HG02588 (cell line): ENCODE measurements at regions not wholly inside any gene's neighbourhood (a gene's known extent, or its start where the extent isn't known, plus 50 kb on each side); places are given as distances from the start of the nearest gene placed in this dataset.
"Not testable (repeated sequence)": the region's sequence is repeated elsewhere in the genome, so short reads cannot be mapped to it uniquely, and the experiment has no call there.

ENCODE experiments used
- ATAC-seq: cut with Tn5 transposase; IDR thresholded peaks from one replicate; pipeline ENCODE4 v1.9.1; 2021; ENCODE audit warnings: mild to moderate bottlenecking, moderate library complexity; ENCODE audit not compliant: unreplicated experiment

DNA sequence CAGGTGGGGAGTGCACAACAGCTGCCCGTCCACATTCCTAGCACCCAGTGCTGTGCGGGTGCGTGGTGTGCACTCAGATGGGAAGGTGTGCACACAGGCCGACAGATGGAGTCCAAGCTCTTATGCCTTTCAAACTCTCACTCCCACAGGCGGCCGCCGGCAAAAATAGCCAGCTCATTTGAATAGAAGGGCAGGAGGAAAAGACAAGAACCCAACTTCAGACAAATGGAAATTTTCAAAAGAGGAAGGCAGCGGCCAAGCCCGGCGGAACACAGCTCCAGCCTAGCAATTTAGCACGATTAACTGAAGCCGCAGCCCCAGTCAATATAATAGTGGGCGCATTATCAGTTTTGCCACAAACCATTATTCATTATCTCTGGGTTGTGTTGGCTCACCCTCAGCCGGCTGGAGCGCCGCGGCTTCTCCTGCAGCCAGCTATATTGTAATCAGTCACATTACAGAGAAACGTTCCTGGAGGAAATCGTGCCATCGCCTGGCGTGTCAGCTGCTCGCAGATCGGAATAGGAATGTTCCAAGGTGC lies 103.9 kb upstream of the SEC14L1 start:
- ATAC-seq, result no peak

DNA sequence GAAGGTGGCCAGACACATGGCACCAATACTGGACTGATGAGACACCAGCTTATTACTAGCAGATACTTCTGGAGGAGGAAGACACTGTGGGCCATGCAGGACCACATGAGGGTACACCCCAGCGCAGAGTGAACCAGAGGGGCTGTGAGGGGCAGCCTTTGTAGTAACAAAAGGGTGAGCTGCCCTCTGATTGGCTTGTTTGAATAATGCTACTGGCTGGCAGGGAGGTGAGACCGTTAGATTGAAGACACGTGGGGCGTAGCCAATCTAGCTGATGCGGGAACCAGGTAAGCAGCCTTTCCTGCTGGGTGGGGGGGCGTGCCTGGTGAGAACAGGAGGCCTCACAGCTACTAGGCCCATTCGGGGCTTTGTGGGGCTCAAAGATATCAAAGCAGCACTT lies 102.8 kb upstream of the SEC14L1 start:
- no peak for ATAC-seq

DNA sequence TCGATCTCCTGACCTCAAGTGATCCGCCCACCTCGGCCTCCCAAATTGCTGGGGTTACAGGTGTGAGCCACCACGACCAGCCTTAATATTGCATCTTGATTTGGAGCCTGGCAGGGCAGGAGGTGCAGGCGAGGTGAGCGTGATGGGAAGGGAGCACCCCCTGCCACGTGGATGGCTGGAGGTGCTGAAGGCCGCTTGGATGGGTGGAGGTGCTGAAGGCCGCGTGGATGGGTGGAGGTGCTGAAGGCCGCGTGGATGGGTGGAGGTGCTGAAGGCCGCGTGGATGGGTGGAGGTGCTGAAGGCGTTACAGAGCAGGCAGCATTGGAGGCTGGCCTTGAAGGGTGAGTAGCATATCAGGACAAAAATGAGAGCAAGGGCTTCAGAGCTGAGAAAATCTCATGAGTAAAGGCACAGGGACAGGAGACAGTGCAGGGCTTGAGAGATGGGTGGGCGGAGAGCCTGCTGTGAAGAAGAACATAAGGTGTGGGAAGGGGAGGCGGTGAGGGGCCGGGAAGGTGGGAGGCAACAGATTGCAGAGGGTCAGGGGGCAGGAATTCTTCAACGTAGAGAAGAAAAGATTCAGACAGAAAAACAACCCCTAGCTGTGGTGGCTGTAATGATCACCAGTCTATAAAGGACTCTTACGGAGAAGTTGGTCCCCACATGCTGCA lies 101.7 kb upstream of the SEC14L1 start:
- no peak for ATAC-seq

DNA sequence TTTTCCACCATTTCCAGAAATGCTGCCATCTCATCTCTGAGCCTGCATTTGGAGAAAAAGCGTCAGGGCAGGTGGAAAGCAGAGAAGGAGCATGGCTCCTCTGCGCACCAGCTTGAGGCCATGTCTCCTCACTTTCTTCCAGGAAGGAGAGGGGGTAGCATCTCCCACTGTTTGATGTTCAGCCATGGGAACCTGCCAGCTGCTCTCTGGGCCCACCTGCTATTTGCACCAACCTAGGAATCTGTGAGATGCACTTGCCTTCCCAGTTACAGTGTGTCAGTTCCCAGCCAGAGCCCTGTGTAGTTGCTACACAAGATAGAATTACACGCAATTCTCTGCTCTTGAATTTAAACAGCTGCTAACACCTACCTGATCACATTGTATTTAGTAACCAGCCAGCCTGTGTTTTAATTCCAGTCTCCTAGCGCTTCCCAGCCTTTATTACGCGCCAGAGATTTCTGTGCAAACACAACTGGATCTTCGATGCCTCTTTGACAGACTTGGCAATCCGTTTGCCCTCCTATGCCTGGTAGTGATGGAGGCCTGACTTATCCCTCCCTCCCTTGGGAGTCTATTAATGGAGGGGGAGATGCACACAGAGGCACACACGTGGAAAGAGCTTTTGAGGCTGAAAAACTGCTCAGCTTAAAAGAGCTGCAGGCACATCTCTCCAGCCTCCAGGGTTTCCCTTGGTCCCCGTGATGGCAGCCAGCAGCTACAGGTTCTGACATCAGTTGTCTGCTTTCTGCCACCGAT lies 98.1 kb upstream of the SEC14L1 start:
- ATAC-seq, result no peak

DNA sequence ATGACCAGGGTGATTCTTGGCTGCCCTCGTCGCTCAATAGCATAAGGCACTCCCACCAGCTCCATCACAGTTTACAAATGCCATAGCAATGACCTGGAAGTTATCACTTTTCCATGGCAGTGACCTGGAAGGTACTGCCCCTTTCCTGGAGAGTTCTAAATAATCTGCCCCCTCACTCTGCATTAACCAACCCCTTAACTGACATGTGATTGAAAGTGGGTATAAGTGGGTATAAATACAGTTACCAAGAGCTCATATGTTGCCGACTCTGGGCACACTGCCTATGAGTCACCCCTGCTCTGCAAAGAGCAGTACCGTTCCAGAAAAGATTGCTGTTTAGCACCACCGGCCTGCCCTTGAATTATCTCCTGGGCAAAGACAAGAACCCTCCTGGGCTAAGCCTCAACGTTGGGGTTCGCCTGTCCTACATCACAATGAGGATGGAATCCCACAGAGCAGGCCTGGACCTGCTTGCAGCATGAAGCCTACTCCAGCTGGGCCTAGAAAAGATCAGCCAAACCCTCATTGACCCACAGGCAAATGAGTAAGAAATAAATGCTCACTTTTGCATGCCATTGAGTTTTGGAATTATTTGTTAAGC lies 95.2 kb upstream of the SEC14L1 start:
- no peak for ATAC-seq

DNA sequence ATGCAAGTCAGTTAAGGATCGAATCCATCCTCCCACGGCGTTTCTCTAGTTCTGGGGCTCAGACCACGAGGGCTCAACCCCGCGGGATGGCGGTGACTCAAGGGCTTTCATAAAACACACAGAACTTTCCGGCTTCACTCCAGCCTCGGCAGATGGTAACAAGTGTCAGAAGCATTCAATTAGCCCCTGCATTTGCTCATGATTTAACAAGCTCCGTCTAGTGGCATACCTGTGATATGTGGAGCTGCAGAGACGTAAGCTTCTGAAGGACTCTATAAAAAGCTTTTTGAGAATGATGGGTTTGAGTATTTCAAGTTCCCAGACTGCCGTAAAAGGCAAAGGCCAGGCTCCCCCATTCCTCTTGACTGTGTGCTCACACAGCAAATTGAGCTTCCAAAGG lies 91.3 kb upstream of the SEC14L1 start:
- no peak for ATAC-seq

DNA sequence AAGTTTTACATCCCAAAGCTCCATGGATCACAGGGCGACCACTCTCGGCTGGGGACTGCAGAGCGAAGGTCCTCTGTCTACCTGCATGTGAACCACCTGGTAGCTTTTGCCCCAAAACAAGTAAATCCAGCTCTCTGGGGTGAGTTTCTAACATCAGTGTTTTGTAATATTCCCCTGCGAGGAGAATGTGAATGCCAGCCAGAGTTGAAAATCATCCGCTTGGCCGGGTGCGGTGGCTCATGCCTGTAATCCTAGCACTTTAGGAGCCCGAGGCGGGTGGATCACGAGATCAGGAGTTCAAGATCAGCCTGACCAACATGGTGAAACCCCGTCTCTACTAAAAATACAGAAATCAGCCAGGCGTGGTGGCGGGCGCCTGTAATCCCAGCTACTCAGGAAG lies 89.9 kb upstream of the SEC14L1 start:
- not testable (repeated sequence) for ATAC-seq

DNA sequence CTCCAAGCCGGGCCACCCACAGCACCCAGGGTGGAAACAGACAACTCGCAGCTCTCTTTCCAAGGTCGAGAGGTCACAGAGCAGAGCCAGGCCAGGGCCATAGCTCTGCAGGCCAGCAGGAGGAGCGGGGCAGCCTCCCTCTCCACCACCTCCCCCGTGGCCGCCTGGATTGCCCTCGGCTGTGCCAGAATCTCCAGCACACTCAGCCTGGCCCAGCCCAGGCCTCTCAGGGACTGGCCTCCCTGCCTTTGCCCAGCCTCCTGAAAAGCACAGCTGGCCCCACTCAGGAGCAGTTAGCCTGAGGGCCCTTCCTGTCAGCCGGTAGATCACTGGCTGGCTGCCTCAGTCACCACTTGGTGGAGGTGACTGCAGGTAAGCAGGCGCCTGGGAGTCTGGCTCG lies 85.8 kb upstream of the SEC14L1 start:
- no peak for ATAC-seq

DNA sequence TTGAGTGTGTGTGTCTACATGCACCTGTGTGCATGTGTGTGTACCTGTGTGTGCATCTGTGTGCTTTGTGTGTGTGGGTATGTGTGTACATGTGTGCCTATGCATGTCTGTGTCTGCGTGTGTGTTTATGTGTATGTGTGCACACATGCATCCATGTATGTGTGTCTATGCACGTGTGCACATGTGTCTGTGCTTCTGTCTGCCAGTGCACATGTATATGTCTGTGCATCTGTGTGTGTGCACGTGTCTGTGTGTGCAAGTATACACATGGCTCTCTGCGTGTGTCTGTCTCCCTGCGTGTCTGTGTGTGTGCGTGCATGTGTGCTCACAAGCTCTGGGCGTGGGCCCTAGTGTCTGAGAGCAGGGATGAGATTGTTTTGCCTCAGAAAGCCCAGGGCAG lies 85.3 kb upstream of the SEC14L1 start:
- no peak for ATAC-seq

DNA sequence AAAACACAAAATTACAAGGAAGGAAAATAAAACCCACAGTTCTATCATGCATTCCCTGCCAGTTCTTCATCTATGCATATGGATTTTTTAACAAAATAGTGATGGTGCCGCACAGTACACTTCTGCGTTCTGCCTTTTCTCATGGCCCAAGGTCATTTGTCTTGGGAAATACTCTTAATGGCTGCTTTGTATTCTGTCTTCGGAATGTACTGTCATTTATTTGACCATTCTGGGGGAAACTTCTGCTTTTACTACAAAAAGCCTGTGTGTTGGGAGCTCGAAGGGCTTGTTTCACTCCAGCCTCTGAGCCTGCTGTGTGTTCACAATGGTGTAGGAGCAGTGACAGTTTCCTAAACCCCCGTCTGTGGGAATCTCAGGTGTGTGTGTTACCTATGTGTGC lies 82.8 kb upstream of the SEC14L1 start:
- no peak for ATAC-seq

DNA sequence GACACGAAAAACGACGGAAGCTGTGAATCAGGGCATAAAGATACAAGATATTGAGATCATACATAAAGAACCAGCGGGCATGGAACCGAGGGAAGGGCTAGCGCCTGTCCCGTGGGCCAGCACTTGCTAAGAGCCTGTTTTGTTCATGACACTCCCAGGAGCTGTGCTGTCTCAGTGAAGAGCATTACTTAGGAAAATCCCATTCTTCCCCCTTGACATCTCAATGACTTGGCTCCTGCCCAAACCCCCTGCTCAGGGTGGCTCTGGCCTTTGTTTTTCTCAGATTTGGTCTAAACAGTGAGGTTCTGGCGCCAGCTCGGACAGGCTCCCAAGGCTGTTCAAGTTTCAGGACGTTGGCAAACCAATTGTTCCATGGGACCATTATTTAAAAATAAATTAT lies 79.1 kb upstream of the SEC14L1 start:
- ATAC-seq, result no peak

DNA sequence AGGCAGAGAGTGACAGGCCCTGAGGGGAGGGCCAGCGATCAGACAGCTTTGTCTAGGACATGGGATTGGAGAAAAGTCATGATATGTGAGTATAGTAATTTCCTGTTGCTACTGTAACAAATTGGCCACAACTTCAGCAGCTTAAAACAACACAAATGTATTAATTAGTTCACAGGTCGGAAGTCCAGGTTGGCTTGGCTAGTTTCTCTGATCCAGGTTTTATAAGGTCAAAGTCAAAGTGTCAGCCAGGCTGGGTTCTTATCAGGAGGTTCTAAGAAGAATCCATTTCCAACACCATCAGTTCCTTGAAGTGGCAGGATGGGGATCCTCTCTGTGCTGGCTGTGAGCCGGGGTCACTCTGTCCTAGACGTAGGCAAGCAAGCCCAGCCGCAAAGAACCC lies 76.2 kb upstream of the SEC14L1 start:
- ATAC-seq, result no peak

DNA sequence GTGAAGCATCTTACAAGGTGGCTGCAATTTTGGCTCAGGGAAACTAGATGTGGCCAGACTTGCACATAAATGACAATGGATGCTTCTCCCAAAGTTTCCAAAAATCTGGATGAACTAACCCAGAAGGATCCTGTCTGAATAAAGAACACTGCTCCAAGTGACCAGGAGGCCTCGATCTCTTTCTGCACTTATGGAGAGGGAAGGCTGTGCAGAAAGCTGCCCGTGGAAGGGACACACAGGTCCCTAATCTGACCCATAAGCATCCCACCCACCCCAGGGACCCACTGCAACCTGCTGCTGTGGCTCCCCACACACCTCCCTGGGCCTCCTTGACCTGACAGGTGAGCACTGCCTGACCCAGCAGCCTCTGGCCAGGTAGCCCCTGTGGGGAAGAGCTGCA lies 74.6 kb upstream of the SEC14L1 start:
- no peak for ATAC-seq

DNA sequence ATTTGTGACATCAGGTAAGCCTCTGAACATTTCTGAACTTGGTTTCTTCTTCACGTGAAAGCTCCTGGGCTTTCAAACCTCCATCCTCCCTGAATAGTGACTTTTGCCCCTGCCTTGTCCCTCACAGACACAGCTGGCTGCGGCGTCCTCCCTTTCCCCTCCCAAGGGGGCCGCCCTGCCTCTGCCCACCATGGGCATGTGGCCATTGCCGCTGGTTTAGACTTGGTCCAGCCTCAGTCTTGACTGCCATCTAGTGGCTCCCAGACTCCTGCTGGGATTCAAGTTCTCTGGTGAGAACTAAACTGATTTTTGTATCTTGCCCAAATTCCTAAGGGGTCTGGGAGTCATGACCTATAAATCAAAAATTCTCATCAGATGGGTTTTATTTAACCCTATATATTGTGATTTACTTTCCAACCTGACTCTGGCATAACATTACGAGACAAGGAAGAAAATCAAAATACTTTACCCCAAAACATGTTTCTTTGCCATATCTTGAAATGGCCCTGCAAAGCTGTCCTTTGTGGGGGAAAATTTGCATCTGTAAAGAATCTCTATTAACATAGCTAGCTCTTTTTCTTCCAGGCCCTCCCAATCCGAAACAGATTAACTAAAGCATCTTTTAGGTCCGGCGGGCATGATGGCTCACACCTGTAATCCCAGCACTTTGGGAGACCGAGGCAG lies 73.9 kb upstream of the SEC14L1 start:
- ATAC-seq, result not testable (repeated sequence)

DNA sequence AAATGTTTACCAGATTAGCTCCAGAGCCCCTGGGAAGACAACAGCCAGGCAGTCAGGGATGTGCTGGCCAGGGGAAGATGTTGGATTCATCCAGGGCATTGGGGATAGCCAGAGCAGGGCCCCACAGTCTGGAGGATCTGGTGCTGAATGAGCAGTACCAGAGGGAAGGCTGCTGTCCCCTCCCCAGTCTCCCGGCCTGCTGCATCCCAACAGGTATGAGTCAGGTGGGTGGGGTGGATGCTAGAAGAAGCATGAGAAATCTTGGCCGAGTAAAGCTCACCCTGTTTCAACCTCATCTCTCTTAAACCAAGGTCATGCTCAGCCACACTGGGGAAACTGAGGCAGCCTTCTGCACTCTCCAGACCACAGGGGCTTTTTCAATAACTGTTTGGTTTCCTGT lies 71.9 kb upstream of the SEC14L1 start:
- ATAC-seq, result no peak

DNA sequence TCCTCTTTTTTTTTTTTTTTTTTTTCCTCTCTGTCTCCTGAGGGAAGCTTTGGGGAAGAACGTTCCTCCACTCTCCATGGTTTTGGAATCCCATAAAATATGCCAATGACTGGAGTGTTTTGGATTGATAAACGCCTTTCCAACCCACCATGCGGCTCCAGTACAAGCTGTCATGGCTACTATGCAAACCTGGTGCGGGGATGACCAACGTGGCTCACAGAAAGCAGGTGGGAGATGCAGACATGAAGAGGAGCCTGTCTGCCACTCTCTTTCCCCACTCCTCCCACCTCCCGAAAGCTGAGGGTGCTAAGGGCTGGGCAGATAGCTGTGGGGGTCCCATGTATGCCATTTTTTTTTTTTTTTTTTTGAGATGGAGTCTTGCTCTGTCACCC lies 69.9 kb upstream of the SEC14L1 start:
- no peak for ATAC-seq

DNA sequence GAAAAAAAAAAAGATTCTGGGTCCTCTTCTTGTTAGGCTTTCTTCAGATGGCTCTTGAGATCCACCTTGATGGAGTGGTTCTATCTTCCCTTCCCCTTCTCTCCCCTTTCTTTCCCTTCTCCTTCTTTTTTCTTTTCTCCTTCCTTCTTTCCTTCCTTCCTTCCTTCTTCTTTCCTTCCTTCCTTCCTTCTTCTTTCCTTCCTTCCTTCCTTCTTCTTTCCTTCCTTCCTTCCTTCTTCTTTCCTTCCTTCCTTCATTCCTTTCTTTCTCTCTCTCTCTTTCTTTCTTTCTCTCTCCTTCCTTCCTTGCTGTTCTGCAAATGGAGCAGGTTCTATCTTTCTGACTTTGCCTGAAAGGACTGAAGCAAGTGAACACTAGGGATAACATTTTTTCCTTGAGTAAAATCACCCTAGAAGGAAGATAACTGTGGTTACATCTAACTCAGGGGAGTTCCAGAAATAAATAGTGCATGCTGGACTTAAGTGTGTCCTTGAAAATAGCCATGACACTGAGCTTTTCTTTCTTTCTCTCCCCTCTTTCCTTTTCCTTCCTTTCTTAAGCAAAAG lies 68.8 kb upstream of the SEC14L1 start:
- ATAC-seq, result no peak

DNA sequence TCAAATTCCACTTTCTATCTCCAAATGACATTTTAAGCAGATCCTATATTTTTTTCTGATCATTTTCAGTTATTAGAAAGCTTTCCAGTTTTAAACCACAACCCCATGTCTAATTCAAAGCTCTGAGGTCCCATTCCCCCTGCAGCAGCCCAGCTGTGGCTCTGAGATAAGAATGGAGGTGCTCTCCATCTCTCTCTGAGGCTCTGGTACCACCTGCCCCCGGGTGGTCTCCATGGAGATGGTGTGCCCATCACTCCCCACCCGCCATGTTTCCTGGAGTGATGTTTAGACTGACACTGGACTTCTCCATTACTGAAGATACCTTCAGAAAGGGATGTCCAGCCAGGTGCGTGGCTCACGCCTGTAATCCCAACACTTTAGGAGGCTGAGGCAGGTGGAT lies 68.1 kb upstream of the SEC14L1 start:
- ATAC-seq, result no peak

DNA sequence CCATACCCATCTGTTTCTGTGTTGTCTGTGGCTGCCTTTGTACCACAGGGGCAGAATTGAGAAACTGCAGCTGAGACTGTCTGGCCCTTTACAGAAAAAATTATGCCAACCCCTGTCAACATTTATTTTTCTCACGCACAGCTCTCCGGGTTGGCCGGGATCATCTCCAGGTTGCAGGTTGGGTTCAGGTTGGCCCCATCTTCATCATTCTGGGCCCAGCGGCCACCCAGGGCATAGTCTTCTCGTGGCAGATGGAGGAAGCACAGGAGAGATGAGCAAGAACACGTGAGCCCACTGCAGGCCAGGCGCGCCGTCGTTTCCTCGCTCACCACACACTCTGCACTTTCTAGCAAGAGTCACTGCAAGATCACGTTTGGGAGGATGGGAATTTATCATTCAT lies 66.1 kb upstream of the SEC14L1 start:
- no peak for ATAC-seq

DNA sequence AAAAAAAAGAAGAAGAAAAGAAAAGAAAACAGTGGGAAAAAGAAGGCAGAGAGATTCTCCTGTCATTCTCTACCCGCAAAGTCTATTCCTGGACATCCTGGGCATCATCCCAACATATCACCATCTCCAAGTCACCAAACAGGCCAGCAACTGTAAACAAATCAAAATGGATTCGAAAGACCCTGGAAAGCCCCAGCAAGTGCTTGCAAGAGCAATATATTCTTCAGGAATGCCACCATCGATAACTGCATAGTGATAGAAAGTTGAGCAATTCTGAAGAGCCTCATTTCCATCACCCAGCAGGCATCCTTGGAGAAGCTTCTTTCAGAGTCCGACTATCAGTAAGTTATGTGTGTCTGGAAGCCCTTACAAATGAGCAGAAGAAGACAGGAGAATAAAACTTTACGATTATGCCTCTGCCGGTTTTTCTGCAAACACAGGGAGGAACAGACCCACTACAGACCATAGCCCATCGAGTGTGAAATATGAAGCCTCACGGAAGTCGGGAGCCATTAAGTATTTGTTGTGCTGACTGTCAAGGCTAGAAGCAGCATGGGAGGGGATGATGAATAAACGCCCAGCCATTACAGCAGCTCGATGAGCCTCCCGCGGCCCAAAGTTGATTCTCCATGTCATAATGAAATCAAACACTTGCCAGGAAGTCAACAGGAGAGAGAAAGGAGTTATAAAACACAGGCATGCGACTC lies 64.5 kb upstream of the SEC14L1 start:
- ATAC-seq, result no peak

DNA sequence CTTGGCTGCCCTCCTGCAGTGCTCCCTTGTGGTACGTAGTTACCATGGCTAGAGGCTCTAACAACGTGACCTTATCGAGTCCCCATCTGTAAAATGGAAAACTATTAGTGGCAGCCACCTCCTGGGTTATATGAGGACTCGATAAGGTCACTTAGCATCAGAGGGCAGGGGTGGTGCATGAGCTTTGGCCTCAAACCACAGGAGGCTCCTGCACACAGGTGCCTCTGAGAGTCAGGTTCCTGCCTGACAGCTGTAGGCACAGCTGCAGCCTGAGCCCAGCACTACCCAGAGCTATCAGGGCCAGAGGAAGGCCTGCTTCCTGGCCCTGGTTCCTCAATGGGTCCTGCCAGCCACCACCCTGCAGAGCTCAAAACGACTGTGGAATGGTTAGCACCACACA lies 57.2 kb upstream of the SEC14L1 start:
- no peak for ATAC-seq
